Small intestine (tissue), 7 donors: ENCODE measurements at regions not wholly inside any gene's neighbourhood (a gene's known extent, or its start where the extent isn't known, plus 50 kb on each side); places are given as distances from the start of the nearest gene placed in this dataset.

Experiments
- DNase-seq, 2 donors: peaks; one replicate each; pipeline versions ENCODE4 v3.0.0 to v3.0.0-alpha.2; 2013
- FAIRE-seq: peaks from 2 replicates; lab custom pipeline; 2012; peaks lifted over from hg19 to GRCh38; lab: Jason Lieb, UNC
- H3K27ac ChIP-seq, 3 donors: one replicate each; pipeline ENCODE4 v1.5.1; 2013; ENCODE audit warnings: low read length in 2 of 3, mild to moderate bottlenecking in 2 of 3, control low read depth in 1 of 3, inconsistent platforms in 1 of 3, low read depth in 1 of 3, moderate library complexity in 1 of 3
- H3K27me3 ChIP-seq, 3 donors: one replicate each; pipeline ENCODE4 v1.6.1; 2013; ENCODE audit warnings: low read length in 3 of 3, inconsistent platforms in 1 of 3; ENCODE audit not compliant: control insufficient read depth in 3 of 3, insufficient read depth in 3 of 3
- H3K36me3 ChIP-seq, 3 donors: one replicate each; pipeline ENCODE4 v1.6.1; 2013; ENCODE audit warnings: low read length in 3 of 3, inconsistent platforms in 1 of 3, low read depth in 1 of 3, mild to moderate bottlenecking in 1 of 3, moderate library complexity in 1 of 3; ENCODE audit not compliant: control insufficient read depth in 3 of 3, insufficient read depth in 2 of 3
- H3K4me1 ChIP-seq, 3 donors: one replicate each; pipeline ENCODE4 v1.6.1; 2013; ENCODE audit warnings: low read length in 2 of 3, inconsistent platforms in 1 of 3, low read depth in 1 of 3, mild to moderate bottlenecking in 1 of 3, moderate library complexity in 1 of 3; ENCODE audit not compliant: control insufficient read depth in 3 of 3, insufficient read depth in 2 of 3
- H3K4me3 ChIP-seq, 3 donors: one replicate each; pipeline ENCODE4 v1.5.1; 2013; ENCODE audit warnings: low read length in 3 of 3, control low read depth in 1 of 3, inconsistent platforms in 1 of 3, low read depth in 1 of 3, mild to moderate bottlenecking in 1 of 3, moderate library complexity in 1 of 3
- H3K9me3 ChIP-seq, 2 donors: one replicate each; pipeline ENCODE4 v1.6.1; 2013; ENCODE audit warnings: low read depth in 1 of 2, low read length in 1 of 2; ENCODE audit not compliant: control insufficient read depth in 2 of 2, insufficient read depth in 1 of 2
- WGBS, 3 donors: extraction: QIAGEN DNeasy Blood & Tissue Kit; methylation state at CpG; one replicate each; pipeline ENCODE4 v1.1.7; 2013; 5-methylcytosine and 5-hydroxymethylcytosine counted together
- donor health status: healthy with polysubstance abuse.
- donor health status: control.
- donor health status: control.
- donor health status: Bipolar disorder and iron deficiency.
- donor health status: healthy.

DNA sequence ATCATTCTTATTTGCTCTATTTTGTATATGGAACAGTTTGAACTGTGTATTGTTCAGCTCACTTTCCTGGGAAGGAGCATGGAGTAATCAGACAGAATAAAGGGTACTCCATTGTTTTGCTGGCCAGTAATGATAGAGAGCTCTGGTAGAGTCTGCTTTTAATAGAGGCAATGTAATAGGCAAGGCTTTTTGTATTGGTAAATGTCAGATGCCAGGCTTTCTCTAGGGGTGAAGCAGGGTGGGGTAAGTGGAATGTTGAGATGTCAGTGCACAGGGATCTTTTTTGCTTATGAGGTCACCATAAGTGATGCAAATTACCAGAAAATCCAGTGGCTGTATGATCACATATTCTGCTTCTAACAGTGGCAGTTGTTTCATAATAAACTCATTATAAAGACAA is 1088.3 kb upstream of the SORCS1 start:
- H3K4me3 ChIP-seq = no peak overlapping the region
- H3K27ac ChIP-seq = no peak overlapping the region
- DNase-seq (no peak), FAIRE-seq (no peak)
- no peaks in the 10 kb centered on the region for H3K27me3 ChIP-seq
- H3K9me3 ChIP-seq = peaks cover 0 to 3% of the 10 kb centered on the region in 2 donors
- no peaks in the 10 kb centered on the region for H3K4me1 ChIP-seq
- no peaks in the 10 kb centered on the region for H3K36me3 ChIP-seq

DNA sequence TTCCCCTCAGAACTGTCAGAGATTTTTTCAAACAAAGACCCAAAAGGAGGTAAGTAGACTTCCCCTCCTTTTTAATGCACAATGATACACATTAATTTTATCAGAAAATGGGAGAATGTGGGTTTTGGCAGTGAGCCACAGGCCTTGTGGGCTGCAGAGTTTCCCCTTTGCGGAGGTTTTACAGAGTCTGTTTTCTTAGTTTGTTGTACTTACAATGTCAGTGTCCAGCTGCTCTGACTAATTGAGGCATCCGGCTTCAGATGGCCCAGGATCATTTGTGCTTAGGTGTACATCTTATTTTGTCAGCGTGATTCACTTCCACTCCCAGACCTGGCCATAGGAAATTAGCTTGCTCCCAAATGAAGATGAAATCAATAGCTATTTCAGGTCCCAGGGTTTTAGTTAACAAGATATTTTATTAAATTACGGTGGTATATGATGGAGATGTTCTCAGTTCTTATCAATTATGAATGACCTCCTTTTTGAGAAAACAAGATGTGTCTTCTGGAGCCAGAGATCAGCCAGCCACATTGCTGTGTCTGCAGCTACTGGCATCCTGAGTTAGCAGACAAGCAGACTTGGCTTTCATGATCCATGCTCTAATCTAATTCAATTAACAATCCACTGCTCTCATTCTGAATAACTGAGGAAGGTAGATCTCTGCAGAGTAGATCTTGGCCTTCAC is 1086.6 kb upstream of the SORCS1 start:
- Histone ChIP-seq H3K27me3 (no peaks in the 10 kb centered on the region), H3K4me3 (no peak overlapping the region), H3K9me3 (peaks cover 0 to 7% of the 10 kb centered on the region in 2 donors), H3K36me3 (no peaks in the 10 kb centered on the region), H3K27ac (no peak overlapping the region), H3K4me1 (no peaks in the 10 kb centered on the region)
- DNase-seq (no peak), FAIRE-seq (no peak)
- 60 to 82% (median 68%) methylated on average over 4 of the region's 4 CpGs for WGBS, 3 donors

GRCh38 chr10:108249940-108250339 is 1085.4 kb upstream of the SORCS1 start:
- Histone ChIP-seq H3K4me1 (no peaks in the 10 kb centered on the region), H3K27me3 (no peaks in the 10 kb centered on the region), H3K4me3 (no peak overlapping the region), H3K27ac (no peak overlapping the region), H3K9me3 (peaks cover 0 to 15% of the 10 kb centered on the region in 2 donors), H3K36me3 (no peaks in the 10 kb centered on the region)
- DNase-seq (no peak), FAIRE-seq (no peak)
- WGBS, 3 donors = 63 to 82% (median 73%) methylated on average over 3 of the region's 3 CpGs

DNA sequence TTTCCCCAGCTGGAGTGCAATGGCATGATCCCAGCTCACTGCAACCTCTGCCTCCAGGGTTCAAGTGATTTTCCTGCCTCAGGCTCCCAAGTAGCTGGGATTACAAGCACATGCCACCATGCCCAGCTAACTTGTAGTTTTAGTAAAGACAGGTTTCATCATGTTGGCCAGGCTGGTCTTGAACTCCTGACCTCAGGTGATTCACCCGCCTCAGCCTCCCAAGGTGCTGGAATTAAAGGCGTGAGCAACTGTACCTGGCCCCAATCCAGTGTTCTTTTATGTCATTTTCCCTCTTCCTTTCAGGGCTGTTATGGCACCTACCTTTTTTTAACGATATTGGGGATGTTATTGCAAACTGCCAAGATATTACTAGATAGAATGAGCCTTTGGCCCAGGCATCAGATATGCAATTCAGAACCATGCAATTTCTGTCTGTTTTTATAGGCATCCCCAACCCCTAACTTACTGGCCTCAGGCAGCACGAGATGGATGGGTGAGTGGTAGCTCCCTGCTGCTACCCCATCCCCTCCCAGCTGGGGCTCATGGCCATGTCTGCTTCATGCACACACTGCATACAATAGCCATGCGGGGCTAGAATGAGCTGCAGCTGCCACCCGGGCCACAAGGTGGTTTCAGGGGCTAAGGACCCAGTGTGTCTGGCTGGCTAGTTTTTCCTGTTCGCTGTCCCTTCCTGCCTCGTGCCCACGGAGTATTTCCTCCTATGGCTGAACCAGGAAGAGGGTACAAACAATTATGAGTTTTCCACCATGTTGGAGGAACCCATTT is 1080.1 kb upstream of the SORCS1 start:
- H3K9me3 ChIP-seq = peaks cover 0 to 30% of the 10 kb centered on the region in 2 donors
- DNase-seq (no peak), FAIRE-seq (no peak)
- H3K4me1 ChIP-seq = no peaks in the 10 kb centered on the region
- WGBS, 3 donors = 70 to 85% (median 78%) methylated on average over 9 of the region's 9 CpGs
- no peaks in the 10 kb centered on the region for H3K27me3 ChIP-seq
- no peak overlapping the region for H3K4me3 ChIP-seq
- no peaks in the 10 kb centered on the region for H3K36me3 ChIP-seq
- H3K27ac ChIP-seq = no peak overlapping the region

DNA sequence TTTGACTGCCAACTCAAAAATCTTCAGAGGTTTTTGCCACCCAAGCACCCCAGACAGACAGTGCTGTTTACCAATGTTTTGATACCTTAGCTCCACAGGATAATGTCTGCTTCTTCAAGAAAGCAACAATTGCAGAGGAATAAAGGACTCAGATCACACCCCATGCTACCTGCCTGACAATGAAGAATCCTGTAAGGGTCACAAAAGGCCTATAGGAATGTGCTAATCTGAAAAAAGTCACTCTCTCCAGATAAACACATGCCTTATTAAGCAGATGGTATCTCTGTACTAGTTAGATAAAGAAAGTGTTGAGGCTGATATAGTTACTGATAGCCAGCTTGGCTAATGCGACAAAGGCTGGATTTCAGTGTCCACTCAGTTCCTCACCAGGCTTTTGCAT is 1076.7 kb upstream of the SORCS1 start:
- FAIRE-seq = no peak
- H3K36me3 ChIP-seq = no peaks in the 10 kb centered on the region

GRCh38 chr10:108238261-108238660 is 1073.8 kb upstream of the SORCS1 start:
- Histone ChIP-seq H3K4me1 (no peaks in the 10 kb centered on the region), H3K4me3 (no peak overlapping the region), H3K27ac (no peak overlapping the region), H3K36me3 (no peaks in the 10 kb centered on the region), H3K27me3 (no peaks in the 10 kb centered on the region), H3K9me3 (peaks cover 0 to 2% of the 10 kb centered on the region in 2 donors)
- FAIRE-seq (no peak), DNase-seq (no peak)
- WGBS, 3 donors = 13 to 32% (median 15%) methylated on average over 1 of the region's 1 CpG

More for the DNA sequence above, 1076.7 kb upstream of the SORCS1 start:
- no peak overlapping the region for H3K27ac ChIP-seq
- no peaks in the 10 kb centered on the region for H3K27me3 ChIP-seq
- no peak for DNase-seq
- no peak overlapping the region for H3K4me3 ChIP-seq
- H3K9me3 ChIP-seq = peaks cover 0 to 27% of the 10 kb centered on the region in 2 donors
- 62 to 68% (median 67%) methylated on average over 1 of the region's 1 CpG for WGBS, 3 donors
- H3K4me1 ChIP-seq = no peaks in the 10 kb centered on the region

- WGBS, 3 donors = 69 to 79% (median 78%) methylated on average over 5 of the region's 5 CpGs
- FAIRE-seq (no peak), DNase-seq (no peak)
- Histone ChIP-seq H3K27ac (no peak overlapping the region), H3K4me3 (no peak overlapping the region), H3K4me1 (no peaks in the 10 kb centered on the region), H3K9me3 (no peaks in the 10 kb centered on the region), H3K36me3 (no peaks in the 10 kb centered on the region), H3K27me3 (no peaks in the 10 kb centered on the region)
Measured at GRCh38 chr10:108230478-108231170, 1066.1 kb upstream of the SORCS1 start.

- Histone ChIP-seq H3K9me3 (no peaks in the 10 kb centered on the region), H3K27ac (no peak overlapping the region), H3K36me3 (no peaks in the 10 kb centered on the region), H3K4me3 (no peak overlapping the region), H3K4me1 (no peaks in the 10 kb centered on the region), H3K27me3 (no peaks in the 10 kb centered on the region)
- FAIRE-seq = no peak
- DNase-seq = no peak
- 71 to 98% (median 90%) methylated on average over 2 of the region's 2 CpGs for WGBS, 3 donors
Measured at GRCh38 chr10:108208732-108209131, 1044.2 kb upstream of the SORCS1 start.
